OCI-LY7 (cell line): ENCODE measurements at regions not wholly inside any gene's neighbourhood (a gene's known extent, or its start where the extent isn't known, plus 50 kb on each side); places are given as distances from the start of the nearest gene placed in this dataset.

ENCODE experiments used
- CTCF ChIP-seq: fragments of 200-600 bp; sonication (generic); conservative IDR thresholded peaks from 2 replicates; pipeline ENCODE4 v1.5.1; 2014; ENCODE audit warnings: mild to moderate bottlenecking, antibody characterized with exemption, low read length, moderate library complexity, mixed read lengths
- EZH2phosphoT487 ChIP-seq: fragments of 200-600 bp; sonication (generic); IDR thresholded peaks from 2 replicates; pipeline ENCODE4 v1.6.1; 2018; ENCODE audit warnings: low read depth, borderline replicate concordance, mild to moderate bottlenecking, mixed run types, antibody characterized with exemption, low read length, moderate library complexity, mixed read lengths

- TF ChIP-seq CTCF (no peak), EZH2phosphoT487 (no peak)
Observed at GRCh38 chr2:7950035-7950612, 731.7 kb upstream of the ID2 start.
